WI38 (cell line): ENCODE measurements at regions not wholly inside any gene's neighbourhood (a gene's known extent, or its start where the extent isn't known, plus 50 kb on each side); places are given as distances from the start of the nearest gene placed in this dataset.
A peak's percentile ranks its signal among the peaks of the same experiment; 100 is the strongest.

Experiments used
- H3K4me3 ChIP-seq: 2 replicates; pipeline ENCODE4 v1.5.1; 2011; ENCODE audit warnings: low read depth, mild to moderate bottlenecking, control low read depth, low read length
- TF ChIP-seq, protein P1 (sequence below): IDR thresholded peaks from 2 replicates; pipeline ENCODE4 v1.5.1; 2012; ENCODE audit warnings: low read depth, mild to moderate bottlenecking, control low read depth, low read length

DNA sequence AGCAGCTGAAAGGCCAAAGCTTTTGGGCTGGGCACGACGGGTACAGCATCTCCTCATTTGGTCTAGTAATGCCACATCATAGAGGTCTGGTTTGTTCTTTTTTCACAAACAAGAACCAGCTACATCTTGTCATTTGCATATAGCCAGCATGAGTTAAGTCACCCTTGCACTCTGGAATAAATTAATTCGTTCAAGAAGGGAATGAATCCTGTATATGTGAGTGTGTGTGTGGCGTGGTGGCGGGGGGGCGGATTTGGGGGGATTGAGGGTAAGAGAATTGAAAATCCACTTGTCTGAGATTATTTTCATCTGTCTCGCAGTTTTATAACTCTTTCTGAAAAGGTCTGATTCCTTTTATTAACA, 380.0 kb upstream of the CAMK1G start:
- TF ChIP-seq, protein P1, sequence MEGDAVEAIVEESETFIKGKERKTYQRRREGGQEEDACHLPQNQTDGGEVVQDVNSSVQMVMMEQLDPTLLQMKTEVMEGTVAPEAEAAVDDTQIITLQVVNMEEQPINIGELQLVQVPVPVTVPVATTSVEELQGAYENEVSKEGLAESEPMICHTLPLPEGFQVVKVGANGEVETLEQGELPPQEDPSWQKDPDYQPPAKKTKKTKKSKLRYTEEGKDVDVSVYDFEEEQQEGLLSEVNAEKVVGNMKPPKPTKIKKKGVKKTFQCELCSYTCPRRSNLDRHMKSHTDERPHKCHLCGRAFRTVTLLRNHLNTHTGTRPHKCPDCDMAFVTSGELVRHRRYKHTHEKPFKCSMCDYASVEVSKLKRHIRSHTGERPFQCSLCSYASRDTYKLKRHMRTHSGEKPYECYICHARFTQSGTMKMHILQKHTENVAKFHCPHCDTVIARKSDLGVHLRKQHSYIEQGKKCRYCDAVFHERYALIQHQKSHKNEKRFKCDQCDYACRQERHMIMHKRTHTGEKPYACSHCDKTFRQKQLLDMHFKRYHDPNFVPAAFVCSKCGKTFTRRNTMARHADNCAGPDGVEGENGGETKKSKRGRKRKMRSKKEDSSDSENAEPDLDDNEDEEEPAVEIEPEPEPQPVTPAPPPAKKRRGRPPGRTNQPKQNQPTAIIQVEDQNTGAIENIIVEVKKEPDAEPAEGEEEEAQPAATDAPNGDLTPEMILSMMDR = no peak

DNA sequence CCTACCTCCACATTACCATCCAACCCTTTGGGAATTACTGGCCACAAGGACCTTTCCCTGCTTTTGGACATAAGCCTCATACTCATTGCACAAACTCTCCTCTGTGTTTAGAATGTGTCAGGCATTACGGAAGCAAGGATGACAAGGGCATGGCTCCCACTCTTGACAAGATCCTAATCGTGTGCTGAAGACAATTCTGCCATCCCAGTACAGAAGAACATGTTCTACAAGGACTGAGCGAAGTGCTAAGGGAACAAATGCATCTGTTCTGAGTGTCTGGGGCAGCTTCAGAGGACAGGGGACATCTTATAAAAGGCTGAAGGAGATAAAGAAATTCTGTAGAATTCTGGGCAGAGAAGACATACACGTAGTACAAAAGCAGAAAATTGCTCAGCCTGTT, 378.5 kb upstream of the CAMK1G start:
- H3K4me3 ChIP-seq = no peak overlapping the region
- TF ChIP-seq, protein P1 = no peak

More for the DNA sequence above, 380.0 kb upstream of the CAMK1G start:
- H3K4me3 ChIP-seq = no peak overlapping the region

DNA sequence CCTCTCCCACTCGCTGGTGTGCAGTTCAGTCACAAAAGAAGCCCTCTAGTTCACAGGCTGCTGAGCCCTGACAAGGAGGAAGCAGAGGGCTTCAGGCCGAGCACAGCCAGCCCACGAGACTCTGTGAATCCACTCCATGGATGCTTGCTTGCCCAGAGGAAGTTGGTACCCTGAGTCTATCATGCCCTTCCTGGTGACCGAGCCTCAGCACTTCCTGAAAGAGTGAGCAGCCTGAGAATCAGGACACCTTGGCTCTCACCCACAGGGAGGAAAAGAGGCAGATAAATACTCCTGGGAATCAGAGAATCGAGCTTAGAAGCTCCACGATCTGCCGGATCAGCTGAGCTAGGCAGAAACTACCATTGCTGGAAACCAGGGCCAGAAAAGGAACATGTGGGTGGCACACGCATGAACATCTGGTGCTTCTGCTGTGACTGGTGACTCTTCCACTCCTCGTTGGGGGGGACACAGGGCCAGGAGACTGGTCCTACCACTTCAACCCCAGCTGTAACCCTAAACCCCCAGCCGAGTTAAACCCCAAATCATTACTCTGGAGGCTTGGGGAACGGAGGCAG, 376.3 kb upstream of the CAMK1G start:
- TF ChIP-seq, protein P1 = no peak
- H3K4me3 ChIP-seq = no peak overlapping the region

DNA sequence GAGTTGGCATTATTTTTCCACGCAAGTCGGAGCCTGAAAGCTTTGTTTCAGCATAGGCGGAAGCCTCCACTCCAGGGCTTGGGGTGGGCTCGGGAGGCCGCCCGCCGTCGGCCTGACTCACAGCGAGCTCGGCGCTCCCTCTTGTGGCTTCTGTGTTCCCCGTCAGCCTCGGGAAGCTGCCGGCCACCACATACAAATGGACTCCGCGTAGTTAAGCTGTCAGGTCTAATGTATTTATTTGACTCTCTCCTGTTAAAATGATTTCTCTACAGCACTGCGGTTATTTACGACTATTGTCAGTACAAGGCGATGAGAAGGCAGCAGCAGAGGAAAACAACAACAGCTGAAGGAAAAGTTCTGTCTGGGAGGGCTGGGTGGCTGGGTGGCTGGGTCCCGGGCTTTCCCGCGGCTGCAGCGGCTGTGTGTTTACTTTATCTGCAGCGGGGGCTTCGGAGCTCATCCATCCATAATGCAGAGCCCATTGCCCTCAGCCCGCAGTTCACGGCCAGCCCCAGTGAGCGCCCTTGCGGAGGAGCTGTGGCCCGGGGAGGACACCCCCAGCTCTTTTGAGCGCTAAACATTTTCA, 375.7 kb upstream of the CAMK1G start:
- TF ChIP-seq, protein P1 = peak; percentile 49
- H3K4me3 ChIP-seq = peak overlapping the region; percentile 30

DNA sequence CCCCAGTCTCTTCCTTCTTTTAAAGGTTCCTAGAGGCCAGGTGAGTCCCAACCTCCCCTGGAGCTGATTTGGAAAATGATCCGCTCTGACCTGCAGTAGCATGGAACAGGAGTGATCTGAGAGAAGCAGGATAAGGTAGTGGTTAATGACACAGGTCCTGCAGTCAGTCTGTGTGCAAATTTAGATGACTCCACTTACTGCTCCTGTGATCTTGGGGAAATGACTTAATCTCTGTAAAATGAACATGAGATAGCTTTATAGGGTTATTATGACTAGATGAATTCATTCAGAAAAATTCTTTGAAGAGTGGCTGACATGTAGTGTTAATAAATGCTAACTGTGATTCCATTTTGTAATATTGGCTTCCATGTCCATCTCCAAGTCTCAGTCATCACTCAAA, 374.9 kb upstream of the CAMK1G start:
- no peak overlapping the region for H3K4me3 ChIP-seq
- TF ChIP-seq, protein P1 = no peak

DNA sequence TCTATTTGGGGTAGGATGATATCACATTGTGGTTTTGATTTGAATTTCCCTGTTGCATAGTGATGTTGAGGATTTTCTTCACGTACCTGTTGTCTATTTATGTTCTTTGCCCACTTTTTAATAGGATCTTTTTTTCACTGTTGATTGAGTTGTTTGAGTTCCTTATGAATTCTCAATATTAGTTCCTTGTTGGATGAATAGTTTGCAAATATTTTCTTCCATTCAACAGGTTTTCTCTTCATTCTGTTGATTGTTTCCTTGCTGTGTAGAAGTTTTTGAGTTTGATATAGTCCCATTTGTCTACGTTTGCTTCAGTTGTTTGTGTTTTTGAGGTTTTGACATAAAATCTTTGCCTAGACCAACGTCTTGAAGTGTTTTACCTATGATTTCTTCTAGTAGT, 369.5 kb upstream of the CAMK1G start:
- H3K4me3 ChIP-seq = no peak overlapping the region
- TF ChIP-seq, protein P1 = no peak

DNA sequence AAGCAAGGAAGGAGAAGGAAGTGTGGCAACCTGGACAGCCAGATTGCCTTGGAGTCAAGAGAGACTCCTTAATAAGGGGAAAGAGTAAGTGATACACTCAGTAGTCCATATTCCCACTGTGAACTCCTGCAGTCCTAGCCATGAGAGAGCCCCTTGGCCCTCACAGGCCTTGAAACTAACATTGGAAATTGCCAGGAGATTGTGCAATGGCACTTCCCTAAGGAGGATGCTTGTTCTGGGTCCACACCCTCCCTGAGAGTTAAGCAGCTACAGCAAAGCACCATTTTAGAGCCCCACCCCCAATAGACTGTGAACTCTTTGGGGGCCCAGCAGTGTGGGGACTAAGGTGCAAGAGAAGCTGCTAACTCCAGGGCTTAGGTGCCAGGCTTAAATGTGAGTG, 367.7 kb upstream of the CAMK1G start:
- H3K4me3 ChIP-seq = no peak overlapping the region
- TF ChIP-seq, protein P1 = no peak
